Astrocyte of the cerebellum (primary cell): ENCODE measurements at regions not wholly inside any gene's neighbourhood (a gene's known extent, or its start where the extent isn't known, plus 50 kb on each side); places are given as distances from the start of the nearest gene placed in this dataset.

Experiments
- DNase-seq: peaks from one replicate; pipeline ENCODE4 v3.0.0-alpha.2; 2011; ENCODE audit warnings: low read depth
- H3K4me3 ChIP-seq: 2 replicates; pipeline ENCODE4 v1.5.1; 2011; ENCODE audit warnings: mild to moderate bottlenecking, low read depth, low read length, moderate library complexity
- in situ Hi-C: cut with HindIII; loops from 2 replicates; pipeline ENCODE4 v1.10.0; 2017; ENCODE audit warnings: low sequenced_read_pairs
- TF ChIP-seq, protein P1 (sequence below): IDR thresholded peaks from 2 replicates; pipeline ENCODE4 v1.5.1; 2012; ENCODE audit warnings: low read length, low read depth, moderate library complexity, mild to moderate bottlenecking; ENCODE audit errors: missing control alignments

DNA sequence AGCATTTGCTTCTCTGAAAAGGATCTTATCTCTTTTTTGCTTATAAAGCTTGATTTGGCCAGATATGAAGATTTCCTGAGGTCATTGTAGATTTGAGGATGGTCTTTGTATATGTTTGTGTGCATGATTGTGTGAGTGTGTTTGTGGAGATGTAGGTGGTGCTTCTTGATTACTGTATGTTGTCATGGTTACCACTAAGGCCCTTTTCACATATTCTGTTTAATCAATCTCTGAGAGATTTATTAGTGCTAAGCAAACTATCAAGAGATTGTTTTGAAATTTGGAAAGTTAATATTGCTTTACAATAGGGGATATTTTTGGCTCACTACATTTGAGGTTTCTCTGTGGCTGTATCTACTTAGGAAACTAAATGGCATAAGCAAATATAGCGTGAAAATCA, 191.7 kb downstream of the S1PR1 start:
- TF ChIP-seq, protein P1, sequence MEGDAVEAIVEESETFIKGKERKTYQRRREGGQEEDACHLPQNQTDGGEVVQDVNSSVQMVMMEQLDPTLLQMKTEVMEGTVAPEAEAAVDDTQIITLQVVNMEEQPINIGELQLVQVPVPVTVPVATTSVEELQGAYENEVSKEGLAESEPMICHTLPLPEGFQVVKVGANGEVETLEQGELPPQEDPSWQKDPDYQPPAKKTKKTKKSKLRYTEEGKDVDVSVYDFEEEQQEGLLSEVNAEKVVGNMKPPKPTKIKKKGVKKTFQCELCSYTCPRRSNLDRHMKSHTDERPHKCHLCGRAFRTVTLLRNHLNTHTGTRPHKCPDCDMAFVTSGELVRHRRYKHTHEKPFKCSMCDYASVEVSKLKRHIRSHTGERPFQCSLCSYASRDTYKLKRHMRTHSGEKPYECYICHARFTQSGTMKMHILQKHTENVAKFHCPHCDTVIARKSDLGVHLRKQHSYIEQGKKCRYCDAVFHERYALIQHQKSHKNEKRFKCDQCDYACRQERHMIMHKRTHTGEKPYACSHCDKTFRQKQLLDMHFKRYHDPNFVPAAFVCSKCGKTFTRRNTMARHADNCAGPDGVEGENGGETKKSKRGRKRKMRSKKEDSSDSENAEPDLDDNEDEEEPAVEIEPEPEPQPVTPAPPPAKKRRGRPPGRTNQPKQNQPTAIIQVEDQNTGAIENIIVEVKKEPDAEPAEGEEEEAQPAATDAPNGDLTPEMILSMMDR, result no peak
- no peak overlapping the region for H3K4me3 ChIP-seq
- no peak for DNase-seq
- in situ Hi-C loops, result no loop called here

DNA sequence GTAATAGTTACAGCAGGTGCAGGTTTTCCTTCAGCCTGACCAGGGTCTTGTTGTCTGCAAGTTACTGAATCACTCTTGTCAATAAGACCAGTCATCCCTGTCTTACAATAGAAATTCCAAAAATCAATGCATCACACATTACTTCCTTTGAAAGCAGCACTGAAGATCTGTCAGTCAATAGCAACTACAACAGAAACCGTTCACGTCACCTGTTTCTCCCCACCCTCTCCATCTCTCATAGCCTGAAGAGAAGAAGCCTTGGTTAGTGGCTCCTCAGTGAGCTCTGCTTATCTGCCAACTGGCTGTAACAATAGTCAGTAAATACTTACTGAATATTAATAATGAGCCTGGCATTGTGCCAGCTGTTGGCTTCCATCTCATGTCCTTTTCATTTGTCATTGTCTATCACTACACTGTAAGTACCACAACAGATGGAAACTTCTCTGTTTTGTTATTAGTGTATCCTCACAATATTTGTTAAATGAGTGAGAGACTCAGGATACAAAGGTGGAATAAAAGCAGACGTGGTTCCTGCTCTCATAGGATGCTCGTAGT, 195.2 kb downstream of the S1PR1 start:
- no peak for DNase-seq
- in situ Hi-C loops, result no loop called here
- no peak overlapping the region for H3K4me3 ChIP-seq
- TF ChIP-seq, protein P1, result no peak

DNA sequence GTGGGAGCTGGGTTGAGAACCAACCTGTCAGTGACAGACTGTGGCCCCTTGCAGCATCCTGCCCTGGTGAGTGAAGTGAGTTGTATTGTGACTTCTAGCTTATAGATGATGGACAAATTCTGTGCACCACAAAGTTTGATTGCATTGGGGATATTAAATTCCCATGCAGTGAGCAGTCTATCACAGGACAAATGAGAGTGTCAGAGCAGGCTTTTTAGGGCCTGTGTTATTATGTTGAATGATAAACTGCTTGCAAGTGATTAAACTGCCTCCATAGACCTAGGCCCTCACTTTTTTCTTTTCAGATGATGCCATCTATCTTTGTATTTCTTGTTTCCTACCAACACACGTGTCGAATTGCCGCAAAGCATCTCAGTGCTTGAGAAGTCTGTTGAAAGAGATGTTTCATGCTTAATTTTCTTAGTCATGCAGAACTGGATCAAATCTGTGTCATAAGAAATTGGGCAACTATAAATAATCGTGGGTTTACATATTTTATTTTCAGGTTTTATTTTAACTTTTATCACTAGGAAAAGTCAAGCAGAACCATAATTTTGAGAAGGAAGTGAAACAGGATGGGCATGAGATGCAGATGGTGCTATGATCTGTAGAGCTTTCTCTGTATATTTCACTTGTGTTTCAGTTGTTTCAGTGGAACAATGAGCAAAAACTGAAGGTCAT, 199.2 kb downstream of the S1PR1 start:
- TF ChIP-seq, protein P1, result no peak
- DNase-seq, result no peak
- H3K4me3 ChIP-seq, result no peak overlapping the region
- in situ Hi-C loops, result no loop called here

DNA sequence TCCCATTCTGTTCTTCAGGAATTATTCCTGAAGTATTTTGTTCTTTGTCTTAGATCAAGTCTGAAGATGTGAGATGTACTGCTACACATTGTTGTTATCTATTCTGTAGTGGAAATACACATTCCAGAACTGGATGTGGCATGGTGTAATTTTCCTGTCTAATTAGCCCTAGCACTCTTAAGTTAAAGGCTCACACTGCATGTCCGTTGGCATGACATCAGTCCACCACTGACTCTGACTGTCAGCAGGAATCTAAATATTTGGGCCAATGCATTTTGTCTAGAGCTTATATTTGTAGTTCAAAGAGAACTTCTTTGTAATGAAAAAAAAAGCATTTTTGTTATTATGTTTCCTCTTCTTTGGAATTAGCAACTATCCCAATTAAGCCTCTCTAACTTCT, 201.0 kb downstream of the S1PR1 start:
- TF ChIP-seq, protein P1, result no peak
- in situ Hi-C loops, result no loop called here
- H3K4me3 ChIP-seq, result no peak overlapping the region
- DNase-seq, result no peak

DNA sequence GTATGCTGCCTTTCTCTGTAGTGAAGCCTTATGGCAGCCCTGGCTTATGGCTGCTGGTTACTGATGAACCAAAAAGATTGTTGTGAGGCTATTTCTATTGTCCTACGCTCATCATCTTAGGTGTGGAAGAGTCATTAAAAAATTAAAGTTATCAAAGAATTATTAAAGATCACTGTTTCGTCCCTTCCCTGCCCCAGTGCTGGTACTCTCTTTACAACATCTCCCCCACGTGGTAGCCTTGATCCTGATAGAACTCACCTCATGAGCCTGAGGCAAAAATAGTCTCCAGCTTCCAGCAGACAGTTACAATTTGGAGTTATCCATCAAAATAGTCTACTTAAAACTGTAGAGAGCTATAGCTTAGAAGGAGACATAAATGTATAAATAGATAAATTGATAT, 201.5 kb downstream of the S1PR1 start:
- in situ Hi-C loops, result no loop called here
- TF ChIP-seq, protein P1, result no peak
- DNase-seq, result no peak
- H3K4me3 ChIP-seq, result no peak overlapping the region

DNA sequence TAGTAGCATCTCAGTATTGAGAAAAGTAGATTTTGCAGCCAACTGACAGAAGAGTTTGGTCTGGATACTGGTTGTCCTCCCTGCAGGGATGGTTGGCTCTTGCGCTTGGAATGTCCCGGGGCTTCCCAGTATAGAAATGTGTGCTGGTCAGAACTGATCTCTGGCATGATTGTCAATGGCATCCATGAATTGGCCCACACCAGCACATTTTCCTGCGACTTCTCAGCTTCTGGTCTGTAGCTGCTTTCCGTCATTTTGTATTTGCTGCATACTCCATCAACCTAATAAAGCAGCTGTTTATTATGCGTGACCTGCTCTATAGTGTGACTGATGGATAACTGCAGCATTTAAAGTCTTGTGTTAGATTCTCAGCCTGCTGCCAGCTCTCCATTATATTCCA, 203.7 kb downstream of the S1PR1 start:
- no peak for DNase-seq
- in situ Hi-C loops, result no loop called here
- H3K4me3 ChIP-seq, result no peak overlapping the region
- TF ChIP-seq, protein P1, result no peak
